COR-L47 (cell line): ENCODE measurements at regions not wholly inside any gene's neighbourhood (a gene's known extent, or its start where the extent isn't known, plus 50 kb on each side); places are given as distances from the start of the nearest gene placed in this dataset.

Experiments
- DNase-seq: peaks from one replicate; lab custom pipeline; 2025; lab: John Stamatoyannopoulos, UW

DNA sequence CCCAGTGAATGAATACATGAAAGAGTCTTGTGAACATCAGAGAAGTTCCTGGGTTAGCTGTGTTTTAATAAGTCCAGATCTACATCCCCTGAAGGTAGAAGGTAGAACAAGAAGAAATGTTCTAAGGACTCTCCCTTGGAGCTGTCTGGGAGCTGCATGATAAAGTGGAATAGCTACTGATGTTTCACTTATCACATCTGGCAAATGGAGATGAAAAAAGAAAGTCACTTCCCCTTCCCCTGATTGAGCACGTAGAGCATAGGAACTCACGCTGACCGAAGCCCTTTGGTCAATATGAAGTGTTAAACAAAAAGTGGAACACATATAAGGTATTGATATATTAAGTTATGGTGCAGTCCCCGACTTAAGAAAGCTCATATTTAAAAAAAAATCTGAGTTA lies 53.2 kb upstream of the PARP1 start:
- no peak for DNase-seq

DNA sequence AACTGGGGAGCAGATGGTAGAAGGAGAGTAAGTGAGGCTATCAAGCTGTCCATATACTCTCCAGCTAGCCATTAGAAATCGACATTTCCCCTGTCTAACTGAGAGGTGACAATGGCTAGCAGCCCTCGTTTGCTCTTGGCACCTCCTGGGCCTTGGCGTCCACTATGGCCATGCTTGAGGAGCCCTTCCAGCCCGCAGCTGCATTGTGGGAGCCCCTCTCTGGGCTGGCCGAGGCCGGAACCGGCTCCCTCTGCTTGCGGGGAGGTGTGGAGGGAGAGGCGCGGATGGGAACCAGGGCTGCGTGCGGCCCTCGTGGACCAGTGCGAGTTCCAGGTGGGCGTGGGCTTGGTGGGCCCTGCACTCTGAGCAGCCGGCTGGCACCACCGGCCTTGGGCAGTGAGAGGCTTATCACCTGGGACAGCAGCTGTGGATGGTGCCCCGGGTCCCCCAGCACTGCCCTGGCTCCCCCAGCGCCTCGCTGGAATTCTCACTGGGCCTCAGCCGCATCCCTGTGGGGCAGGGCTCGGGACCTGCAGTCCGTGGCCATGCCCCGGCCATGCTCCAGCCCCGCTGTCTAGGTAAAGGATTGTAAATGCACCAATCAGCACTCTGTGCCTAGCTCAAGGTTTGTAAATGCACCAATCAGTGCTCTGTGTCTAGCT lies 56.2 kb upstream of the PARP1 start:
- no peak for DNase-seq

DNA sequence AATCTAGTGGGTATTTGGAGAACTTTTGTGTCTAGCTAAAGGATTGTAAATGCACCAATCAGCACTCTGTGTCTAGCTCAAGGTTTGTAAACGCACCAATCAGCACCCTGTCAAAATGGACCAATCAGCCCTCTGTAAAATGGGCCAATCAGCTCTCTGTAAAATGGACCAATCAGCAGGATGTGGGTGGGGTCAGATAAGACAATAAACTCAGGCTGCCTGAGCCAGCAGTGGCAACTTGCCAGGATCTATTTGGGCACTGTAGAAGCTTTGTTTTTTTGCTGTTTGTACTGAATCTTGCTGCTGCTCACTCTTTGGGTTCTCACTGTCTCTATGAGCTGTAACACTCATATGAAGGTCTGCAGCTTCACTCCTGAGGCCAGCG lies 56.7 kb upstream of the PARP1 start:
- DNase-seq = peak; percentile 18

DNA sequence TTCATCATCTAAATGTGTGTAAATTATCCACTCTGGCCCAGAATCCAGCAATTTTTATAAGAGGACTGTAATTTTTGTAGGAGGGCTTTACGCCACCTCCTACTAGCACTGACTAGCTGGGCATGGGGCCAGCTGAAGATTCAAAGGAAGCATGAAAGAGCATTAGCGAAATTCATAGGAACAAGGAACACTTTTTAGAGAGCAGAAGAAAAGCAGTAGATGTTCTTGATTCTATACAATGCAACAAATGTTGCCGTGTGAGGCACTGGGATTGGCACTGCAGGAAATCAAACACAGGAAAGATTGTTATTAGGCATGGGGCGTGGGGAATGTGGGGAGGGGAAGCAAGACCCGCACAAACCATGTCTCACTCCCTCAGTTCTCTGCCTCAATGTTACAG lies 58.4 kb upstream of the PARP1 start:
- peak; percentile 23 for DNase-seq

DNA sequence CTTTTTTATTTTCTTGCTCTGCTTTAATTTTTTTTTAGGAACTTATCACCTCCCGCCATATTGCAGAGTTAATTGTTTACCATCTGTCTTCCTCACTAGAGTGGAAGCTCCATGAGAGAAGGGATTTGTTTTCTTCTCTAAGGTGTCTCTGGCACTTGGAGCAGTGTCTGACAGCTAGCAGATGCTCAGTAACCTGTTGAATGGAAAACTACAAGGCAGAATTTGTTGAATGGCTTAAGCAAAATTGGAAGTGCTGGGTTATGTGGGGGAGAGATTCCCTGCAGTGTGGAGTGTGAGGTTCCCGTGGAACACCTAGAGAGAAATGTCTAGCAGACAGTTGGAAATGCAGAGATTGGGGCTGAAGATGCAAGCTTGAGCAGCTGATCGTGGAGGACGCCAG lies 59.5 kb upstream of the PARP1 start:
- no peak for DNase-seq

DNA sequence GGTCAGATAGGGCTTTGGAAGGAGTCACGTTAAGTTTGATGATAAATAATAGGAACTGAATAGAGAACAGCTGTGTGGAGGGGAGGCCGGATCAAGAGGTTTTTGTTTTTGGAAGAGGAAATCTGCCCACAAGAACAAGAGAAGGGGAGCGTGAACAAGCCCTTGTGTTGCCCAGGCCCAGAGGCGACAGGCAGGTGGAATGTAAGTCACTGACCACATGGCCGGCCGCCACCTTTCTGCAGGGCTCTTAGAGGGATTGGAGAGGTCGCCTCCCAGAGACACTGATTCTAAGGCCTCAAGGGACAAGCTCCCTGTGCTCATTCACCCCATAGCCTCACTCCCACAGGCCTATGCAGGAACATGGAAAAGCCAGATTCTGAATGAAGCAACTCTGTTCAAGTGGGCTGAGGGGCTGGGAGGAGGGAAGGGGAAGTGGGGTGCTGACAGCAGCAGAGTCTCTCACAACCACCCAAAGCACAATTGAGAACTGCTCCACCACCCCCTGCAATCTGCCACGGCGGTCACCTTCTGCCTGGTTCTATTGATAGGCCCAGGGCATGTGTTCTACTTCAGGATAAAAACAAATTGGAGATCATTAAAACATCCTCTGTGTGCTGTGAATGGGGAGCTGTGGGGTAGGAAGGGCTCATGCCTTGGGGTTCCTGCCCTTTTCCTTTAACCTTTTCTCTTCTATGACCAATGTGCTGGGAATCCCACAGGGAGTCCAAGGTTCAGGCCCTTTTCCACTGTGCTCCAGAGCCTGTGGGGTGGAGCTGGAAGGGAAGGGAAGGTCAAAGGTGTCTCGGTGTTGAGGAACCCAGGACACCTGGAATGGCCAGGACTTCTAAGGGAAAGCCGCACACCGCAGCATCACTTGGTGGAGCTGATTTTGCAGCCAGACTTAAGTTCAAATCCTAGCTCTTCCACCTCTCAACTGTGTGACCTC lies 63.3 kb upstream of the PARP1 start:
- no peak for DNase-seq

DNA sequence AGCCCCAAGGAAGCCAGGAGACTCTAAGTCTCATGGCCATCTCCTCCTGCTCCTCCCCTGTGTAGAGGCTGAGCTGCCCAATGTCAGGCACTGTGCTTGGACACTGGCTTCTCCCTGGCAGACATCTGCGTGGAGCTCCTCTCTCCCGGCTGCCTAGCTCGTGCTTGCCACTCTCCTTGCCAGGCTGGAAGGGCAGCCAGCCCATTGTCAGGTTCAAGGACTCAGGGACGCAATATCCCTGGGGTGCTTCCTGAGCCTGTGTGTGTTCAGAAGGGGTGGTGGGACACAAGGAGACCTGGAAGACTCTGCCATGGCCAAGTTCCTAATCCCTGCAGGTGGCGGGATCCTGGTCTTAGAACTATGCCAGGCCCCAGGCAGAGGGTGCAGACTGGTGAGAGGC lies 65.4 kb upstream of the PARP1 start:
- no peak for DNase-seq

DNA sequence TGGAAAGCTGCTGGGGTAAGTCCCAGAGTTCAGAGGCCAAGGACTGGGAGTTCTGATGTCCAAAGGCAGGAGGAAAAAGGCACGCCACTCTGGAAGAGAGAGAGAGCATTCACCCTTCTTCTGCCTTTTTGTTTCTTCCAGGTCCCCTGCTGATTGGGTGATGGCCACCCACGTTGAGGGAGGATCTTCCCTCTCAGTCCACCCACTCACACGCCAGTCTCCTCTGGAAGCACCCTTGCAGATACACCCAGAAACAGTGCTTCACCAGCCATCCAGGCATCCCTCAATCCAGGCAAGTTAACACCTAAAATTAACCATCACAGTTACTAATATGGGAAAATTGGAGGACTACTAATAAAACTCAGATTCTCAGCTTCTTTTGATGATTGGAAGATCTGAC lies 66.1 kb upstream of the PARP1 start:
- no peak for DNase-seq

DNA sequence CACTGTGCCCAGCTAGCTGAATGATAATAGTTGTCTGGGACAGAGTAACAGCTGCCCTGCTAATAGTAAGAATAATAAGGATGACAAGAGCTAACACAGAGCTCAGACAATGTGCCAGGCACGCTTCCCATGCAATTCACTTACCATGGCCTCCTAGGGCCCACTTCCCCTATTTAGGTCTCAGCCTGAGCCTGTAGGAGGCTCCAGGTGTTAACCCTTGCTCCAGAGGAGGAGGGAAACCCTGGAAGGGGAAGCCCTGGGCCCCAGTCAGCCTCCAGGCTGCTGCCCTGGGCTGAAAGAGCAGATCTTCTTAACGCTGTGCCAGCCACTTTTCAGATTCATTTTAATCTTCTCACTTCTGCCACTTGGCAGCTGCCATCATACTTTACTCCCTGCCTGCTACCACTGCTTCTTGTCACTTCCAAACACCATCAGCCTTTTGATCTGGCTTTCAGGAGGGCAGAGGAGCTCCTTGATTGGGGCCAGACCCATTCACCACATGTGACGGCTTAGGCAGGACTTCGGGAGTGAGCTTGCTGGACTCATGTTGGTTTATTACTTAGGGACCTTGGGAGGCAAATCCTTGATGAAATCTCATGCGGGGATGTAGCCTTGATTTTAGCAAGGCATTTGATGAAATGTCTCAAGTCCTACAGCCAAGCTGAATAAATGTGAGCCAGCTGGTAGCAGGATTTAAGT lies 66.7 kb upstream of the PARP1 start:
- no peak for DNase-seq

DNA sequence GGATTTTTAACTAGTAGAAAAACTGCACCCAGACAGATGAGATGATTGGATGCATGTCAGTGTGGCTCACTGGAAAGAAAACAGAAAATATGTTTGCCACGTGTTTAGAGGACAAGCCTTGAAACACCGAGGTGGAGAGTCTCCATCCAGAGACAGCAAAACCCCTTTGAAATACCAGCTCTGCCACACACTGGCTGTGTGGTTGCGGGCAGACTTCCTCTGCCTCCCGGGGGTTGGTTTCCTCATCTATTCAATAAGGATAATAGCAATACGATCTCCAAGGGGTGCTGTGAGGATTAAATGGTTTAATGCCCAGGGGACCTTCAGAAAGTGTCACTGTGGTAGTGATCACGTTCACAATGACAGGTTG lies 67.2 kb upstream of the PARP1 start:
- no peak for DNase-seq

DNA sequence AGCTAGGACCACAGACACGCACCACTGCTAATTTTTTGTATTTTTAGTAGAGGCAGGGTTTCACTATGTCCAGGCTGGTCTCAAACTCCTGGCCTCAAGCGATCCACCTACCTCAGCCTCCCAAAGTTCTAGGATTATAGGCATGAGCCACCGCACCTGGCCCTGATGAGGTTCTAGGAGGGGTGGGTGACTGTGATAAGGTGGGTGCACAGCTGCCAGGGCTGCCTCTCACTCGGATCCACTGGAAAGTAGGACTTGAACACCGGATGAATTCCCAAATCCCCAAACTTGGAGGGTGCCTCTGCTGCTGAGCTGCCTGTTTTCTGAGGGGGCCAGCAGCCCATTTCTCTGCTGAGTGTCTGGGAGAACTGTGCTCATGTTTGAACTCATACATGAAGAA lies 68.2 kb upstream of the PARP1 start:
- no peak for DNase-seq

DNA sequence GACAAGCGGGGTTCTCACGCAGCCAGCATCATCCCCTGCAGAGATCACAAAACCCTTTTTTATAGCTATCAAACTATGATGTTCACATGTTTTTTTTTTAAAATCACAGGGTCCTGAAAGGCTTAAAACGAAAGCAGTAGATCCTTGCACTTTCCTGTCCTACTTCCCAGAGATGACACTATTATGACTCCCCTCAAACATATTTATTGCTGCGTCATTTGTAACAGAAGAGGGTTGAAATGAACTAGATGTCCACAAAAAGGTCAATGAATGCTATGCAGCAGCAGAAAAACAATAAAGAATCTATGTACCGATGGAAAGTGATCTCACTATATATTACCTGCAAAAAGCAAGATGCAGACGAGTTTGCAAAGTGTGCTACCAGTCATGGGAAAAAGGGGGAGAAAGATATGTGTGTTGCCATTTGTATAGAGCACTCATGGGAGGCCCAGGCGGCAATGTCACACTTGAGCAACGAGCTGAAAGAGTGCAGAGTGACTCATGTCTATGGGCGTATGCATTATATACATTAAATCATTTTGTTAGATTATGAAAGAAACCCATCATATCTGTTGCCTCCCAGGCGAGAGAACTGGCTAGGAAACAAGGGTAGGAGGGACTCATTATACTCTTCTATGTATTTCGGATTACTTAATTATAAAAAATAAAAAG lies 68.9 kb upstream of the PARP1 start:
- DNase-seq = no peak

DNA sequence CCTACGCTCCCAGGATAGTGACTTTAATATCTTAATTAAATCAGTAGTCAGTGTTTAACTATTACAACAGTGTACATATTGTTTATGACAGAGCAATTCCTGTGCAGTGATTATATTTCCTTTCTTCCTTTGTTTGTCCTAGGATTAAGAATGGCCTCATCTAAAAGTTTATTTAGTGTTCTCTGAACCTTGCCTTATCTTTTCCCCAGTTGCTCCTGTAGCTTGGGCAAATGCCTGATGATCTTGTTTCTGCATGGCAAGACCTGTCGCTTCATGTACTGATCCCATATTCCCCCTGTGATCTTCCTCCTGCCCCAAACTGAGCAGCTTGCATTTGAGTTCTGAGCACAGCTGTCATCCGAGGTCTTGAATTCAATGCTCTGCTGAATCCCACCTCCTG lies 69.1 kb upstream of the STUM start:
- DNase-seq = no peak

DNA sequence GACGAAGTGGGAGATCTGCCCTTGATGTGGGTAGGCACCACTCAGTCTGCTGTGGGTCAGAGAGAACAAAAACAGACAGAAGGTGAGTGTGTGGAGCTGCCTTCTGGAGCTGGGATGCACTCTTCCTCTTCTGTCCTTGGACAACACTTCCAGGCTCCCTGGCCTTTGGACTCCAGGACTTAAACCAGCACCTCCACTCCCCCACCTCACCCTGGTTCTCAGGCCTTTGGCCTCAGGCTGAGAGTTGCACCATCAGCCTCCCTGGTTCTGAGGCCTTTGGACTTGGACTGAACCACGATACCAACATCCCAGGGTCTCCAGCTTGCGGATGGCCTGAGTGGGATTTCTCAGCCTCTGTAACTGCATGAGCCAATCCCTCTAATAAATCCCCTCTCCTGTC lies 68.1 kb upstream of the STUM start:
- no peak for DNase-seq

DNA sequence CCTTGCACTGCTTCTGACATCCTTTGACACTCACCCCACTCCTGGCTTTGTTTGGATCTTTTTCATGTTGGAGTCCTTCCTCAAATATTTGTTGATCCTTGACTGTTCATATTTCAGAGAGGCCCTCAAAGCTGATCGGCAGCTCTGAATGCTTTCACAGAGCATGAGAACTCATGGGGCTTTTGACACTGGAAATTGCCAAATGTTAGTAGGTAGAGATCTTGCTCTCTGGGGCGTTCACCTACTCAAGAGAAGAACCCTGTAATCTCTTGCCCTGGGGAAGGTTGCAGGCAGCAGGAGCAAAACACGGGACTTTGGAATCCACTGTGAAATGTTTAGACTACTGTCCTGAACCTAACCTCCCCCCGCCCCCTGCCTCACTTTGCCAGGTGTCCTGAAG lies 67.4 kb upstream of the STUM start:
- no peak for DNase-seq

DNA sequence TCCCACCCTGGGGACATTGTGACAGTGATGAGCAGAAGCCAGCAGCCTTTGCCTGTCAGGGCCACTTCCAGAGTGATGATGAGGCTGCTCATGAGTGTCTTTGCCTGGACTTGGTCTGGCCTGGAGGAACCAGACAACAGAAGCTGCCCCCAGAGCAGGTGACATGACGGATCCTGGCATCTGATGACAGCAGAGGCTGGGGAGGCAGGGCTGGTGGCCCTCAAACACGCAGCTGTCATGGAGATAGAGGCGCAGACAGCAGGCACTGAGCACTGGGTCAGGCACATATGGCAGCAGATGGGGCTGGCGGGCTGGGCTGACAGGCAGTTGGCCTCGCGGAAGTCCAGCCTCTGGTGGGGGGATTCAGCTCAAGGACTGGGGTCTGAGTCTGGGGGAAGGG lies 66.4 kb upstream of the STUM start:
- DNase-seq = no peak

DNA sequence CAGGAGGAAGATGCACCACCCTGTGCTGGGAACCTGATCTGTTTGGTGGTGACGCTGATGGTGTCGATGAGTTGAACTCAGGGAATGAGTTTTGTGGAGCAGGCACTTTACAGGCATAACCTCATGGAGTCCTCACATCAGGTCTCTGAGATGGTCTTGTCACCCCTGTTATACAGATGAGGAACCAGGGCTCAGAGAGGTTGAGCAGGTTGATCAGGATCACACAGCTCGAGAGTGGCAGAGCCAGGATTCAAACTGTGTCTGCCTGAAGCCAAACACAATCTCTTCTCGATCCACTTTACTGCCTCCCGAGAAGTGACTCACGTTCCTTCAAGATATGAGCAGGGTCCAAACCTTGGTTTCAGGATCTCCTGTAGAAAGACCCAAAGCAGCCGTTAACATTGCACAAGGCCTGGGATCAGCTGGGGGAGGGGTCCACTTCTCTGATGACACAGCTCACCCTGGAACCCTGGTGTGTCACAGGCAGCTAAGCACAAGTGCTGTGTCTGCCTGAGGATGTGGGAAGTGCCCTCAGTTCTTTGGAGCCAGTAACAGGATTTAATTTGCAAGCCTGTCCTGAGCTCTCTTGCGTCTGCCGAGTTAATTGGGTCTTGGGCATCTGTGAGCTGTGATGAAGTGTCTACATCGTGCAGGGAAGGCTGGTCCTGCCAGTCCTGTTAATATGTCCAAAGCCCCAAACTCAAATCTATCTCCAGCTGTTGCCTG lies 65.4 kb upstream of the STUM start:
- no peak for DNase-seq

DNA sequence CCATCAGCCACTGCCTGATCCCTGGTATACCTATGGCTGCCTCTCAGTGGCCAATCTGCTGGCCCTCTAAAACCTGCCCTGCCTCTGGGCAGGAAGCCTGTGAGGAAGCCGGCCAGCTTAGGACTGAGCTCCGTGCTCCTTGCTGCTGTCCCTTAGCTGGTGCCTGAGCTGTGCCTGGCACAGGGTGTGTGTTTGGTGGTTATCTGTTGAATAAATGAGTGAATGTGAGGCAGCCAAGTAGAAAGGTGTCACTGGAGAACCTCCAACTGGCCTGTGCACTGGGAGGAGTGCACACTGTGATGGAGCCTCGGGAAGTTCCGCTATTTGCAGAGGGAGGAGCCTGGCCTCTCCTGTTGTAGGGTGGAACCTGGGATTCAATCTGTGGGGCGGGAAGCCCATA lies 63.4 kb upstream of the STUM start:
- DNase-seq = no peak

DNA sequence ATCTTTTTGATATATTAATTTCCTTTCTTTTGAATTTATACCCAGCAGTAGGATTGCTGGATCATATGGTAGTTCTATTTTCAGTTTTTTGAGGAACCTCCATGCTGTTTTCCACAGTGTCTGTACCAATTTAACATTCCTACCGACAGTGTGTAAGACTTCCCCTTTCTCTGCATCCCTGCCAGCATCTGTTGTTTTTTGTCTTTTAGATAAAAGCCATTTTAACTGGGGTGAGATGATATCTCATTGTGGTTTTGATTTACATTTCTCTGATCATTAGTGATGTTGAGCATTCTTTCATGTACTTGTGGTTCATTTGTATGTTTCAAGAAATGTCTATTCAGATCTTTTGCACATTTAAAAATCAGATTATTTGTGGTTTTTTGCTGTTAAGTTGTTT lies 62.4 kb upstream of the STUM start:
- no peak for DNase-seq

DNA sequence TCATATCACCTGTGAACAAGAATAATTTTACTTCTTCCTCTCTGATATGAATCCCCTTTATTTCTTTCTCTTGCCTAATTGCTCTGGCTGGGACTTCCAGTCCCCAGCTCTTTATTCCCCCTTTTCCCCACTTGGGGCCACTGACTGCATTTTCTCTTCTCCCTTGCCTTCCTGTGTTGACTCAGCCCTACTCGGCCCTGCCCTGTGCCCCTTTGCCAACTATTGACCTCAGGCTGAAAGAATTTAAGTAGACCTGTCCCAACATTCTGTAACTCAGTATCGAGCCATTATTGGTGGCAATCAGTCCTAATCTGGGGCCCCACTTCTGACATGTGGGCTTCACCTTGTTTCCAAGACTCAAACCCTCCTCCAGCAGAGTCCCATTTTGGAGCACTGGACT lies 60.6 kb upstream of the STUM start:
- DNase-seq = no peak

DNA sequence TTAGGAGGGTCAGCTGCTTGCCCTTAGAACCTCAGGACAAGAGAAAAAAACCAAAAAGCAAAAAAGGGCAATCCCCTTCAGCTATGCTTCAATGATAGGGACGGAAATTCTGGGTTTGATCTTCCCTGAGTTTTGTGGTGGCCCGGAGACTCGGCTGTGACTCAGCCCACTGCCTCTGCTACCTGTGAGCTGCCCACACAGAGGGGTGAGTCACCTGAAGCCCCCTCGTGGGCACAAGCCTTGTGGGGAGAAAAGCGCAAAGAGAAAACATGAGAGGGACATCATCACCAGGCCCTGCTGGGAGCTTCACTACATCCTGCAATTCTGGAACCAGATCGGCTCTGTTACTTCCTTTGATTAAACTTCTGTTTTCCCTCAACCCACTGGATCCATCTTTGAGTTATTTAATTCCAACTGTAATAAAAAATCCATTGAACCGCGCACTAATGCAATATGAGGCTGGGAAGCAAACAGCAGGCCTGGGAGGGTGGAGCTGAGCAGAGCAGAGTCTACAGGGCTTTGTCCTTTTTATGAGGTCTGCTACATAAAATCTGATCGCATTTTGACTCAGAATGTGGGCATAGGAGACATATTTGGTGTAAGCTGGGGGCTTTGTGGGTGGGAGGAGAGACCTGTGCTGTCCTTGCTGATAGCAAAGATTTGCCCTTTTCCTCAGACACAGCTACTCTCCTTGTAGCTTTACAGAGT lies 58.7 kb upstream of the STUM start:
- DNase-seq = no peak
